GM20000 (cell line): ENCODE measurements at regions not wholly inside any gene's neighbourhood (a gene's known extent, or its start where the extent isn't known, plus 50 kb on each side); places are given as distances from the start of the nearest gene placed in this dataset.
"Not testable (repeated sequence)": the region's sequence is repeated elsewhere in the genome, so short reads cannot be mapped to it uniquely, and the experiment has no call there.

Experiments
- DNase-seq: peaks from one replicate; pipeline ENCODE4 v3.0.0; 2012; ENCODE audit warnings: low spot score
- CTCF ChIP-seq: IDR thresholded peaks from 2 replicates; pipeline ENCODE4 v1.5.1; 2012; ENCODE audit warnings: mild to moderate bottlenecking, control low read depth; ENCODE audit errors: extremely low read depth, missing control alignments

GRCh38 chr2:129554373-129554772 is 425.1 kb upstream of the RAB6C start:
- no peak for TF ChIP-seq CTCF
- DNase-seq = no peak

GRCh38 chr2:129559101-129559500 is 420.4 kb upstream of the RAB6C start:
- TF ChIP-seq CTCF = no peak
- DNase-seq = no peak

GRCh38 chr2:129565551-129566109 is 413.8 kb upstream of the RAB6C start:
- no peak for DNase-seq
- no peak for TF ChIP-seq CTCF

GRCh38 chr2:129570812-129571211 is 408.7 kb upstream of the RAB6C start:
- not testable (repeated sequence) for DNase-seq

GRCh38 chr2:129575431-129575830 is 404.0 kb upstream of the RAB6C start:
- DNase-seq = no peak
- no peak for TF ChIP-seq CTCF

GRCh38 chr2:129575880-129576279 is 403.6 kb upstream of the RAB6C start:
- no peak for TF ChIP-seq CTCF
- DNase-seq = no peak

- no peak for DNase-seq
These were observed 399.5 kb upstream of the RAB6C start for GRCh38 chr2:129580001-129580400.

GRCh38 chr2:129585760-129586159 is 393.7 kb upstream of the RAB6C start:
- DNase-seq = no peak
- no peak for TF ChIP-seq CTCF

More at GRCh38 chr2:129580001-129580400, 399.5 kb upstream of the RAB6C start:
- TF ChIP-seq CTCF = no peak
